Left lung (tissue), 4 donors: ENCODE measurements at regions not wholly inside any gene's neighbourhood (a gene's known extent, or its start where the extent isn't known, plus 50 kb on each side); places are given as distances from the start of the nearest gene placed in this dataset.

ENCODE experiments used
- ATAC-seq: fragments of 200-7000 bp; cut with Tn5 transposase; one replicate; pipeline ENCODE4 v1.9.1; 2020; ENCODE audit warnings: moderate library complexity
- DNase-seq, 4 donors: peaks; one replicate each; pipeline ENCODE4 v3.0.0-alpha.2; 2013 to 2020
- H3K27ac ChIP-seq, 2 donors: fragments of 200-600 bp; sonication (generic) in 1 of 2; one replicate each; pipeline versions ENCODE4 v1.5.0 to v1.8.0; 2020 to 2021
- H3K27me3 ChIP-seq, 2 donors: fragments of 200-600 bp; sonication (generic) in 1 of 2; one replicate each; pipeline versions ENCODE4 v1.5.0 to v1.8.0; 2020 to 2021
- H3K36me3 ChIP-seq, 2 donors: fragments of 200-600 bp; sonication (generic) in 1 of 2; one replicate each; pipeline versions ENCODE4 v1.5.0 to v1.8.0; 2020 to 2021
- H3K4me1 ChIP-seq, 2 donors: fragments of 200-600 bp; one replicate each; pipeline ENCODE4 v1.8.0; 2021
- H3K4me3 ChIP-seq, 2 donors: fragments of 200-600 bp; sonication (generic) in 1 of 2; one replicate each; pipeline versions ENCODE4 v1.5.0 to v1.8.0; 2020 to 2021; ENCODE audit warnings: mild to moderate bottlenecking in 1 of 2
- H3K9me3 ChIP-seq, 2 donors: fragments of 200-600 bp; sonication (generic) in 1 of 2; one replicate each; pipeline versions ENCODE4 v1.5.0 to v1.8.0; 2020 to 2021
- CTCF ChIP-seq, 2 donors: fragments of 200-600 bp; sonication (generic) in 1 of 2; IDR thresholded peaks; one replicate each; pipeline versions ENCODE4 v1.5.0 to v1.8.0; 2021; ENCODE audit warnings: antibody characterized with exemption in 2 of 2
- intact Hi-C, 2 donors: fragments of 100-400 bp; cut with DNase I; formaldehyde crosslinking; loops; one replicate each; pipeline versions ENCODE4 v1.11.2 to v1.14.2; 2022
- donor health status: DM: no; HTN: yes; CAD: no.
- donor health status: DM: no; HTN: no; CAD: no.

- H3K9me3 ChIP-seq, result no peaks in the 10 kb centered on the region
- no peak for DNase-seq
- no peak overlapping the region for H3K4me3 ChIP-seq
- no peak overlapping the region for H3K27ac ChIP-seq
- no peaks in the 10 kb centered on the region for H3K36me3 ChIP-seq
- intact Hi-C loops, result no loop called here
- ATAC-seq, result no peak
- H3K27me3 ChIP-seq, result no peaks in the 10 kb centered on the region
- no peaks in the 10 kb centered on the region for H3K4me1 ChIP-seq
- TF ChIP-seq CTCF (IDR thresholded peaks at IDR 0.05), result no peak
These were observed 192.1 kb upstream of the TTC14 start for GRCh38 chr3:180409883-180410282.

GRCh38 chr3:180414157-180414556 lies 187.8 kb upstream of the TTC14 start:
- Histone ChIP-seq H3K36me3 (no peaks in the 10 kb centered on the region), H3K4me1 (no peaks in the 10 kb centered on the region), H3K4me3 (no peak overlapping the region), H3K9me3 (no peaks in the 10 kb centered on the region), H3K27me3 (no peaks in the 10 kb centered on the region), H3K27ac (no peak overlapping the region)
- no peak for DNase-seq
- TF ChIP-seq CTCF (IDR thresholded peaks at IDR 0.05), result no peak
- intact Hi-C loops, result no loop called here
- no peak for ATAC-seq

GRCh38 chr3:180416111-180416594 lies 185.8 kb upstream of the TTC14 start:
- TF ChIP-seq CTCF (IDR thresholded peaks at IDR 0.05), result no peak
- Histone ChIP-seq H3K9me3 (no peaks in the 10 kb centered on the region), H3K4me3 (no peak overlapping the region), H3K27ac (no peak overlapping the region), H3K4me1 (no peaks in the 10 kb centered on the region), H3K36me3 (no peaks in the 10 kb centered on the region), H3K27me3 (no peaks in the 10 kb centered on the region)
- no peak for DNase-seq
- intact Hi-C loops, result no loop called here
- no peak for ATAC-seq

GRCh38 chr3:180417241-180417640 lies 184.7 kb upstream of the TTC14 start:
- Histone ChIP-seq H3K27me3 (no peaks in the 10 kb centered on the region), H3K4me3 (no peak overlapping the region), H3K27ac (no peak overlapping the region), H3K4me1 (no peaks in the 10 kb centered on the region), H3K36me3 (no peaks in the 10 kb centered on the region), H3K9me3 (no peaks in the 10 kb centered on the region)
- ATAC-seq (no peak), DNase-seq (no peak)
- intact Hi-C loops, result no loop called here
- no peak for TF ChIP-seq CTCF (IDR thresholded peaks at IDR 0.05)

- intact Hi-C loops, result no loop called here
- no peaks in the 10 kb centered on the region for H3K36me3 ChIP-seq
- H3K4me3 ChIP-seq, result no peak overlapping the region
- no peak for TF ChIP-seq CTCF (IDR thresholded peaks at IDR 0.05)
- peaks cover 0 to 9% of the 10 kb centered on the region in 2 donors for H3K9me3 ChIP-seq
- no peaks in the 10 kb centered on the region for H3K27me3 ChIP-seq
- no peak overlapping the region for H3K27ac ChIP-seq
- ATAC-seq (no peak), DNase-seq (no peak)
- no peaks in the 10 kb centered on the region for H3K4me1 ChIP-seq
These were observed 181.9 kb upstream of the TTC14 start for GRCh38 chr3:180420016-180420415.
